OCI-LY3 (cell line): ENCODE measurements at regions not wholly inside any gene's neighbourhood (a gene's known extent, or its start where the extent isn't known, plus 50 kb on each side); places are given as distances from the start of the nearest gene placed in this dataset.

Experiments used
- H2AFZ ChIP-seq: fragments of 200-600, 300-600 bp; shearing (Covaris generic); 2 replicates; pipeline ENCODE4 v1.6.0; 2014; ENCODE audit warnings: antibody characterized with exemption, low read depth, low read length
- H3K27ac ChIP-seq: fragments of 200-600, 300-600 bp; sonication (generic); 2 replicates; pipeline ENCODE4 v1.5.1; 2014; ENCODE audit warnings: mild to moderate bottlenecking, low read length, moderate library complexity, mixed read lengths
- H3K27me3 ChIP-seq: fragments of 200-600, 300-600 bp; sonication (generic); 2 replicates; pipeline ENCODE4 v1.6.1; 2014; ENCODE audit warnings: low read depth, low read length, mixed read lengths
- H3K36me3 ChIP-seq: fragments of 200-600, 300-600 bp; sonication (generic); replicated peaks from 2 replicates; pipeline ENCODE3; 2014; ENCODE audit warnings: low read depth, low read length, mixed read lengths
- H3K4me1 ChIP-seq: fragments of 300-600, 200-600 bp; sonication (generic); 2 replicates; pipeline ENCODE4 v1.6.1; 2014; ENCODE audit warnings: low read length, mixed read lengths
- H3K4me2 ChIP-seq: fragments of 200-600, 300-600 bp; sonication (generic); 2 replicates; pipeline ENCODE4 v1.6.1; 2014; ENCODE audit warnings: low read length, mixed read lengths
- H3K4me3 ChIP-seq: fragments of 300-600, 200-600 bp; sonication (generic); 2 replicates; pipeline ENCODE4 v1.5.1; 2014; ENCODE audit warnings: antibody characterized with exemption, mild to moderate bottlenecking, low read length, moderate library complexity
- H3K79me2 ChIP-seq: fragments of 300-600, 200-600 bp; shearing (Covaris generic); 2 replicates; pipeline ENCODE4 v1.6.1; 2014; ENCODE audit warnings: mild to moderate bottlenecking, low read length, mixed read lengths
- H3K9ac ChIP-seq: fragments of 300-600, 200-600 bp; shearing (Covaris generic); 2 replicates; pipeline ENCODE4 v1.6.0; 2014; ENCODE audit warnings: mild to moderate bottlenecking, low read length, moderate library complexity
- H3K9me3 ChIP-seq: fragments of 200-600, 300-600 bp; shearing (Covaris generic); 2 replicates; pipeline ENCODE4 v1.6.1; 2014; ENCODE audit warnings: low read length, mixed read lengths; ENCODE audit not compliant: insufficient read depth
- H4K20me1 ChIP-seq: fragments of 200-600, 300-600 bp; sonication (generic); 2 replicates; pipeline ENCODE4 v1.6.1; 2016; ENCODE audit warnings: low read length, mixed read lengths; ENCODE audit not compliant: insufficient read depth
- CTCF ChIP-seq: fragments of 200-600, 300-600 bp; sonication (generic); IDR thresholded peaks from 2 replicates; pipeline ENCODE4 v1.5.1; 2014; ENCODE audit warnings: antibody characterized with exemption, low read length, low read depth
- EZH2phosphoT487 ChIP-seq: fragments of 200-600 bp; shearing (Covaris generic); IDR thresholded peaks from 2 replicates; pipeline ENCODE4 v1.6.1; 2018; ENCODE audit warnings: antibody characterized with exemption, mixed run types, low read depth

DNA sequence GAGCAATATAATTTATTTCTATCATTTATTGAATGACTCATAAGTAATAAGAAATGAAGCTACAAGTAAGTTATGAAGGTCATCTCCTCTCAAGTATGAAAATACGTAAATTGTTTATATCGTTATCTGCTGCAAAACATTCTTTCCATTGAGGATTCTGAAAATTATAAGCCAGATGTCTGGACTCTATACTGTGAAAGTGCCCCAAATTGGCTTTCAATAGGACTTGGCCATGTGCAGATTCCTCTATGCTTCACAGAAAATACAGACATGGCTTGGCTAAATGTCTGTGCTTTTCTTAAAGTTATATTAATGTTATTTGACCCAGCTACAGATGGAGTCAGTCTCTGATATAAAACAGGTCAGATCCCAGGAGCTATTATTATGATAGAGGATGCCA lies 2109.9 kb upstream of the AGA start:
- no peak overlapping the region for H2AFZ ChIP-seq

DNA sequence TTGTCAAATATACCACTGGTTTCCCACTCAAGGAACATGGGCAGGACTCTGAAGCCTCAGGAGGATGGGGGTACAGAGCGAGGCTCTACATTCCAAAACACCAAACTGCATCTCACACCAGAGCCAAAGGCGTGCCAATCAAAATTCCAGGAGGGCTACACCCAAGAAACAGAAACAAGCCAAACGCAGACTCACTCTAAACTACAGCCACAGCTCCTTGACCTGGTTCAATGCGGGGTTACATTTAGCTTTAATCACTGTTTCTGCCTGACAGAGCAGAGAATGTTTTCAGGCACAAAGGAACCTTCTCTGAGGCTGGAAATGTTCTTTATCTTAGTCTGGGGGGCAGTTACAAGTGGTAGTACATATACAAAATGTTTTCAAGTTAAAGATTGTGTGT lies 2121.5 kb upstream of the AGA start:
- Histone ChIP-seq H2AFZ (no peak overlapping the region), H3K36me3 (peaks cover 16% of the 10 kb centered on the region), H3K9me3 (peaks cover 5% of the 10 kb centered on the region; the same call in 1 of the 2 replicates), H3K79me2 (no peaks in the 10 kb centered on the region), H4K20me1 (no peaks in the 10 kb centered on the region), H3K4me2 (no peak overlapping the region), H3K27ac (no peak overlapping the region), H3K4me1 (peaks cover 7% of the 10 kb centered on the region), H3K27me3 (no peaks in the 10 kb centered on the region), H3K4me3 (no peak overlapping the region), H3K9ac (no peak overlapping the region)
- no peak for TF ChIP-seq CTCF
- TF ChIP-seq EZH2phosphoT487: no peak

More for the DNA sequence above, 2109.9 kb upstream of the AGA start:
- Histone ChIP-seq H3K27ac (no peak overlapping the region), H3K4me2 (no peak overlapping the region), H3K9ac (no peak overlapping the region), H3K4me1 (peaks cover 12% of the 10 kb centered on the region), H3K9me3 (no peaks in the 10 kb centered on the region), H3K4me3 (no peak overlapping the region), H3K27me3 (no peaks in the 10 kb centered on the region), H3K79me2 (no peaks in the 10 kb centered on the region), H3K36me3 (no peaks in the 10 kb centered on the region), H4K20me1 (no peaks in the 10 kb centered on the region)
- no peak for TF ChIP-seq CTCF
- TF ChIP-seq EZH2phosphoT487: no peak

GRCh38 chr4:179569549-179569948 lies 2127.3 kb upstream of the AGA start:
- Histone ChIP-seq H4K20me1 (no peaks in the 10 kb centered on the region), H3K4me1 (peaks cover 23% of the 10 kb centered on the region), H3K4me2 (peak overlapping the region; percentile 5; the same call in 1 of the 2 replicates), H3K27ac (peak overlapping the region; percentile 76), H3K27me3 (no peaks in the 10 kb centered on the region), H3K36me3 (peaks cover 56% of the 10 kb centered on the region), H3K9me3 (peaks cover 29% of the 10 kb centered on the region), H3K9ac (peak overlapping the region; percentile 15; the same call in 1 of the 2 replicates), H3K4me3 (no peak overlapping the region), H3K79me2 (no peaks in the 10 kb centered on the region), H2AFZ (peak overlapping the region; percentile 5; the same call in 1 of the 2 replicates)
- TF ChIP-seq EZH2phosphoT487 (no peak), CTCF (no peak)

- H3K9me3 ChIP-seq: no peaks in the 10 kb centered on the region
- H3K36me3 ChIP-seq: no peaks in the 10 kb centered on the region
- H3K9ac ChIP-seq: no peak overlapping the region
- H3K79me2 ChIP-seq: no peaks in the 10 kb centered on the region
- no peak overlapping the region for H3K4me3 ChIP-seq
- TF ChIP-seq CTCF (no peak), EZH2phosphoT487 (no peak)
- no peaks in the 10 kb centered on the region for H4K20me1 ChIP-seq
- H2AFZ ChIP-seq: no peak overlapping the region
- no peak overlapping the region for H3K4me2 ChIP-seq
- H3K27me3 ChIP-seq: no peaks in the 10 kb centered on the region
- H3K4me1 ChIP-seq: peaks cover 11% of the 10 kb centered on the region; the same call in 1 of the 2 replicates
- H3K27ac ChIP-seq: no peak overlapping the region
These were observed 2140.1 kb upstream of the AGA start for GRCh38 chr4:179582164-179582905.
